ENCODE measurements at regions not wholly inside any gene's neighbourhood (a gene's known extent, or its start where the extent isn't known, plus 50 kb on each side); places are given as distances from the start of the nearest gene placed in this dataset.

DNA sequence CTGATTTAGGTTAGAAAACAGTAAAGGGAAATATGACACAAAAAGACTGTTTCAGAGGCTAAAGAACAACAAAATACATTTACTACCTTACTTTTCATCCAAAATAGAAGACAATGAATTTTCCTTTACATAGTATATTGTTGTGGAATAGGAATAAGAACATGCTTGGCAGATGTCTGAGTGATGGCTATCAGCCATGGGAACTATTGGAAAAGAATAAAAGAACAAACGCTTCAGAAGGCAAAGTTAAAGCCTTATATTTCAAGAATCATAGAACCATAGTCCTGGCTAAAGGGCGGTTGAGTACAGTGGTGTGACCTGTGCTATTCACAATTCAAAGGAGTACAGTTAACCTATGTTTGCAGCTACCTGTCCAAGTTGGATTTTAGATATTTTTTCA is 73.9 kb upstream of the NRXN1 start:
- Histone ChIP-seq H3K27me3 (ENCODE audit: insufficient read depth, low read length) (no peaks in the 10 kb centered on the region), H2BK12ac (ENCODE audit: low read length) (no peak overlapping the region), H3K4ac (ENCODE audit: low read depth, low read length) (no peak overlapping the region), H3K79me1 (ENCODE audit: low read length) (peaks cover 2% of the 10 kb centered on the region), H2BK120ac (ENCODE audit: insufficient read depth, low read length, poor library complexity) (no peak overlapping the region), H3K27ac (ENCODE audit: low read depth, low read length) (no peak overlapping the region), H3K4me2 (ENCODE audit: low read length) (no peak overlapping the region), H2BK5ac (ENCODE audit: low read depth, low read length, poor library complexity) (no peak overlapping the region), H3K18ac (ENCODE audit: low read length) (no peak overlapping the region), H4K91ac (ENCODE audit: low read depth, low read length) (no peak overlapping the region), H3K9me3 (ENCODE audit: insufficient read depth, low read depth, low read length) (no peaks in the 10 kb centered on the region), H3K4me3 (ENCODE audit: low read depth, low read length) (no peak overlapping the region), H3K4me1 (ENCODE audit: control insufficient read depth in 1 of 2, insufficient read depth in 2 of 2, low read length in 2 of 2) (peaks cover 6 to 11% of the 10 kb centered on the region in 2 experiments), H2AFZ (ENCODE audit: insufficient read depth, low read length, poor library complexity) (no peak overlapping the region), H2AK5ac (ENCODE audit: low read length) (no peak overlapping the region), H3K23ac (ENCODE audit: low read length) (no peak overlapping the region), H3K14ac (ENCODE audit: low read length) (no peak overlapping the region), H3K36me3 (ENCODE audit: control insufficient read depth in 1 of 2, insufficient read depth in 2 of 2, low read length in 2 of 2) (no peaks in the 10 kb centered on the region), H3K79me2 (ENCODE audit: control insufficient read depth, insufficient read depth, low read length, poor library complexity) (no peaks in the 10 kb centered on the region), H4K12ac (ENCODE audit: low read depth, low read length) (no peak overlapping the region), H3K9ac (ENCODE audit: low read length) (no peak overlapping the region), H4K8ac (ENCODE audit: low read depth, low read length) (no peak overlapping the region)
- no peak for DNase-seq
- no CpG with 5 or more reads among the region's 2 CpGs for WGBS (ENCODE audit: extremely low coverage, insufficient coverage, insufficient read length)

DNA sequence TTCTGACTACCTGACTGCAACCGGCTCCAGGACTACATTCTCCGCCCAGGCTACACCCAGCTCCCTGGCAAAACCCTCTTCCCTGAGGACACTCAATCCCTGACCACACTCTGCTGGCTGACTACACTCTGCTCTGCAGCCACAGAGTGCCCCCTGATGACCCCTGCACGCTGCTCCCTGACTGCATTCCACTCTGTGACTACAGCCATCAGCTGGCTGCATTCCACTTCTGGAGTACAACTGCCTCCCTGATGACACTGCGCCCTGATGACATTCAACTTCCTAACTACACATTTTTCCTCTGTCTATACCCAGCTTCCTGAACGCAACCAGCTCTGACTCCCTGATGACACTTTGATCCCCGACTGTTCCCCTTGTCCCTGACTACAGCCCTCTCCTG is 71.3 kb upstream of the NRXN1 start:
- peak overlapping the region; percentile 3 for H2AFZ ChIP-seq (ENCODE audit: insufficient read depth, low read length, poor library complexity)
- no peak overlapping the region for H2AK5ac ChIP-seq (ENCODE audit: low read length)
- H4K12ac ChIP-seq (ENCODE audit: low read depth, low read length) = no peak overlapping the region
- no peak overlapping the region for H3K4ac ChIP-seq (ENCODE audit: low read depth, low read length)
- no peaks in the 10 kb centered on the region for H3K79me2 ChIP-seq (ENCODE audit: control insufficient read depth, insufficient read depth, low read length, poor library complexity)
- no peaks in the 10 kb centered on the region for H3K9me3 ChIP-seq (ENCODE audit: insufficient read depth, low read depth, low read length)
- no peaks in the 10 kb centered on the region for H3K27me3 ChIP-seq (ENCODE audit: insufficient read depth, low read length)
- H4K8ac ChIP-seq (ENCODE audit: low read depth, low read length) = no peak overlapping the region
- H3K79me1 ChIP-seq (ENCODE audit: low read length) = peaks cover 2% of the 10 kb centered on the region
- H3K9ac ChIP-seq (ENCODE audit: low read length) = no peak overlapping the region
- no peak overlapping the region for H3K18ac ChIP-seq (ENCODE audit: low read length)
- no peak overlapping the region for H3K23ac ChIP-seq (ENCODE audit: low read length)
- H3K36me3 ChIP-seq (ENCODE audit: control insufficient read depth in 1 of 2, insufficient read depth in 2 of 2, low read length in 2 of 2) = no peaks in the 10 kb centered on the region
- DNase-seq = peak; percentile 87 to 96
- no CpG with 5 or more reads among the region's 6 CpGs for WGBS (ENCODE audit: extremely low coverage, insufficient coverage, insufficient read length)
- no peak overlapping the region for H3K4me3 ChIP-seq (ENCODE audit: low read depth, low read length)
- no peak overlapping the region for H3K14ac ChIP-seq (ENCODE audit: low read length)
- H4K91ac ChIP-seq (ENCODE audit: low read depth, low read length) = peak overlapping the region; percentile 60
- H2BK5ac ChIP-seq (ENCODE audit: low read depth, low read length, poor library complexity) = peak overlapping the region; percentile 2
- H3K27ac ChIP-seq (ENCODE audit: low read depth, low read length) = peak overlapping the region; percentile 29
- peak overlapping the region; percentile 25 for H3K4me2 ChIP-seq (ENCODE audit: low read length)
- no peak overlapping the region for H2BK12ac ChIP-seq (ENCODE audit: low read length)
- peak overlapping the region; percentile 6 for H2BK120ac ChIP-seq (ENCODE audit: insufficient read depth, low read length, poor library complexity)
- peaks cover 6 to 11% of the 10 kb centered on the region in 2 experiments for H3K4me1 ChIP-seq (ENCODE audit: control insufficient read depth in 1 of 2, insufficient read depth in 2 of 2, low read length in 2 of 2)

DNA sequence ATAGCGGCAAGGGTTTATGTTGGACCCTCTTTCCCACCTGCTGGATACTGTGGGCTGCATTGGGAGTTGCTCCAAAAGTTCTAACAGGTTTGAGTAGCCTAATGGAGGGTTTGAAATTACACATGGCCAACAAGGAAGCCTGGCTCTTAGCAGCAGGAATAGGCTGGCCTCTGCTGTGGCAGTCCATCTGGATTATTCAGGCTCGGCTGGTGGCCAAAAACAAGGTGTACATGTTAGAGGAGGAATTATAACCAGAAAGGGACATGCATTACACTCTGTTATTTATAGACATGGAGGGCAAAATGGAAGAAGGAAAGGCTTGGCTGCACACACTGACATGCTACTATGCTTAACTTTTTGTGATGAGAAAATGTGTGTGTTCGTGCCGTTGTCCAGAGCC is 61.1 kb upstream of the NRXN1 start:
- DNase-seq = no peak
- Histone ChIP-seq H3K4me2 (ENCODE audit: low read length) (no peak overlapping the region), H4K91ac (ENCODE audit: low read depth, low read length) (no peak overlapping the region), H3K4me3 (ENCODE audit: low read depth, low read length) (no peak overlapping the region), H2BK5ac (ENCODE audit: low read depth, low read length, poor library complexity) (no peak overlapping the region), H2BK12ac (ENCODE audit: low read length) (no peak overlapping the region), H4K12ac (ENCODE audit: low read depth, low read length) (no peak overlapping the region), H3K79me2 (ENCODE audit: control insufficient read depth, insufficient read depth, low read length, poor library complexity) (no peaks in the 10 kb centered on the region), H2AK5ac (ENCODE audit: low read length) (no peak overlapping the region), H3K9me3 (ENCODE audit: insufficient read depth, low read depth, low read length) (no peaks in the 10 kb centered on the region), H2AFZ (ENCODE audit: insufficient read depth, low read length, poor library complexity) (no peak overlapping the region), H3K4me1 (ENCODE audit: control insufficient read depth in 1 of 2, insufficient read depth in 2 of 2, low read length in 2 of 2) (no peaks in the 10 kb centered on the region), H3K4ac (ENCODE audit: low read depth, low read length) (no peak overlapping the region), H3K27me3 (ENCODE audit: insufficient read depth, low read length) (no peaks in the 10 kb centered on the region), H4K8ac (ENCODE audit: low read depth, low read length) (no peak overlapping the region), H3K27ac (ENCODE audit: low read depth, low read length) (no peak overlapping the region), H3K9ac (ENCODE audit: low read length) (no peak overlapping the region), H2BK120ac (ENCODE audit: insufficient read depth, low read length, poor library complexity) (no peak overlapping the region), H3K36me3 (ENCODE audit: control insufficient read depth in 1 of 2, insufficient read depth in 2 of 2, low read length in 2 of 2) (no peaks in the 10 kb centered on the region), H3K79me1 (ENCODE audit: low read length) (no peaks in the 10 kb centered on the region), H3K23ac (ENCODE audit: low read length) (no peak overlapping the region), H3K18ac (ENCODE audit: low read length) (no peak overlapping the region), H3K14ac (ENCODE audit: low read length) (no peak overlapping the region)
- no CpG with 5 or more reads among the region's 4 CpGs for WGBS (ENCODE audit: extremely low coverage, insufficient coverage, insufficient read length)

DNA sequence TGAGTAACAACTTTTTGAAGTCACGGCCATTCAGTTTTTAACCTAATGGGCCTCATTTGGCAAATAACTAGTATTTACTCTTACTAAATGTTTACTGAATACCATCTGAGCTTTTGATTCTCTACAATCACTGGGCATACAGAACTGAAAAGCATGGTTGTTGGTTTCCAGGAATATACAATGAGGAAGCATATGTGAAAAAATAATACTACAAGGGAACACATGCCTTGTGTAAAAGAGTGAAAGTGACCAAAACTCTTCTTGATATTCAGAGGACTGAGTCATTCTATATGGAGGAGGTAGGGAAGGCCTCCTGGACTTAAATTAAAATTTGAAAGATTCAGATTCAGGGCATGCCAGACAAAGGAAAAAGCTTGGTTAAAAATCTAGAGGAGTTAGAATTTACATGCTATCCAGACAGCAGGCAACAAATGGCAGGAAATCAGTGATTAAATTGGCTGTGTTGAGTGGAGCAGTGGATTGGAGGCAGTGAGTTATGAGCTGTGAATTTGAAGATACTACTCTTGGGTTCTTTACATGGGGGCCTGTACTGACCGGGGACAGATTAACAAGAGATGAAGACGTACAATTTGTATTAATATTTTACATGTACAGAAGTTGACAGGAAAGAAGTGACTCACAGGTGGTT is 53.6 kb upstream of the NRXN1 start:
- Histone ChIP-seq H3K27me3 (ENCODE audit: insufficient read depth, low read length) (no peaks in the 10 kb centered on the region), H3K4me2 (ENCODE audit: low read length) (no peak overlapping the region), H3K23ac (ENCODE audit: low read length) (no peak overlapping the region), H3K4me1 (ENCODE audit: control insufficient read depth in 1 of 2, insufficient read depth in 2 of 2, low read length in 2 of 2) (peaks cover 0 to 3% of the 10 kb centered on the region in 2 experiments), H2AFZ (ENCODE audit: insufficient read depth, low read length, poor library complexity) (no peak overlapping the region), H4K8ac (ENCODE audit: low read depth, low read length) (no peak overlapping the region), H3K18ac (ENCODE audit: low read length) (no peak overlapping the region), H3K79me1 (ENCODE audit: low read length) (peaks cover 2% of the 10 kb centered on the region), H3K27ac (ENCODE audit: low read depth, low read length) (peak overlapping the region; percentile 90), H3K4ac (ENCODE audit: low read depth, low read length) (no peak overlapping the region), H3K4me3 (ENCODE audit: low read depth, low read length) (no peak overlapping the region), H4K12ac (ENCODE audit: low read depth, low read length) (no peak overlapping the region), H2BK5ac (ENCODE audit: low read depth, low read length, poor library complexity) (no peak overlapping the region), H3K79me2 (ENCODE audit: control insufficient read depth, insufficient read depth, low read length, poor library complexity) (no peaks in the 10 kb centered on the region), H2AK5ac (ENCODE audit: low read length) (no peak overlapping the region), H3K14ac (ENCODE audit: low read length) (no peak overlapping the region), H3K9ac (ENCODE audit: low read length) (no peak overlapping the region), H3K9me3 (ENCODE audit: insufficient read depth, low read depth, low read length) (no peaks in the 10 kb centered on the region), H2BK120ac (ENCODE audit: insufficient read depth, low read length, poor library complexity) (peak overlapping the region; percentile 17), H2BK12ac (ENCODE audit: low read length) (peak overlapping the region; percentile 89), H4K91ac (ENCODE audit: low read depth, low read length) (no peak overlapping the region), H3K36me3 (ENCODE audit: control insufficient read depth in 1 of 2, insufficient read depth in 2 of 2, low read length in 2 of 2) (no peaks in the 10 kb centered on the region)
- no peak for DNase-seq
- no CpG with 5 or more reads among the region's 3 CpGs for WGBS (ENCODE audit: extremely low coverage, insufficient coverage, insufficient read length)

Data from trophoblast cell (in vitro differentiated cells and primary cell).